Testis (tissue), 2 donors: ENCODE measurements at regions not wholly inside any gene's neighbourhood (a gene's known extent, or its start where the extent isn't known, plus 50 kb on each side); places are given as distances from the start of the nearest gene placed in this dataset.

Experiments used
- CTCF ChIP-seq, 3 experiments: fragments of 450-650 bp in 2 of 3; fragments of 200-600 bp in 1 of 3; sonication (generic) in 1 of 3; IDR thresholded peaks; one replicate each; pipeline ENCODE4 v1.5.1; 2016 to 2019; ENCODE audit warnings: antibody characterized with exemption in 3 of 3, mild to moderate bottlenecking in 2 of 3, moderate library complexity in 1 of 3
- POLR2A ChIP-seq: fragments of 450-650 bp; IDR thresholded peaks from one replicate; pipeline ENCODE4 v1.6.1; 2017; ENCODE audit warnings: antibody characterized with exemption, mild to moderate bottlenecking, moderate library complexity

DNA sequence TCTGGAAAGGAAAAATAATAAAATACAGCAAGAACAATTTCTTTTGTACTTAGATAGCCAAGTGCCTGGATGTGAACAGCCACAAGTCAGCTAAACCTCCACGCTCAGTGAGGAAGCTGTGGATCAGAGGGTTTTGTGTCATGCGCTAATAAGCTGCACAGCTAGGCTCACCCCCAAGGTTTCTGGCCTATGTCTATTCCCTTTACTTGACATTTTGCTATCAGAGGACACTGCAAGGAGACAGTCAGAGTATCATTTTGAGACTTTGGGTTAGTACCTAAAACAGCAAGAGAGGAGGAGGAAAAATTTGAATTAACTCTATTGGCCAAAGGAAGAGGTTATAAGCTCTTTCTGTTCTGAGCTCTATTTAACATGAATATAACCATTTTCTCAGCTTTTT lies 139.3 kb downstream of the KCNJ2 start:
- TF ChIP-seq CTCF (IDR thresholded peaks at IDR 0.05) (no peak), POLR2A (no peak)
